Vagina (tissue), 2 donors: ENCODE measurements at regions not wholly inside any gene's neighbourhood (a gene's known extent, or its start where the extent isn't known, plus 50 kb on each side); places are given as distances from the start of the nearest gene placed in this dataset.

Source experiments
- DNase-seq, 2 donors: peaks; one replicate each; pipeline ENCODE4 v3.0.0-alpha.2; 2017; ENCODE audit errors: extremely low spot score in 2 of 2
- H3K27ac ChIP-seq: fragments of 200-600 bp; sonication (generic); one replicate; pipeline ENCODE4 v1.5.1; 2019
- H3K27me3 ChIP-seq: fragments of 200-600 bp; sonication (generic); one replicate; pipeline ENCODE4 v1.5.1; 2019
- H3K36me3 ChIP-seq, 2 donors: fragments of 200-600 bp; sonication (generic); one replicate each; pipeline ENCODE4 v1.5.1; 2017 to 2019
- H3K4me1 ChIP-seq: fragments of 200-600 bp; sonication (generic); one replicate; pipeline ENCODE4 v1.5.1; 2019
- H3K4me3 ChIP-seq, 2 donors: fragments of 200-600 bp; sonication (generic); 1 replicate in 1 of 2; 2 replicates in 1 of 2; pipeline ENCODE4 v1.5.1; 2016 to 2019
- H3K9me3 ChIP-seq: fragments of 200-600 bp; sonication (generic); one replicate; pipeline ENCODE4 v1.5.1; 2019
- CTCF ChIP-seq, 3 experiments: fragments of 450-650 bp in 2 of 3; fragments of 200-600 bp in 1 of 3; sonication (generic) in 1 of 3; IDR thresholded peaks; one replicate each; pipeline ENCODE4 v1.5.1; 2017 to 2019; ENCODE audit warnings: antibody characterized with exemption in 3 of 3, mild to moderate bottlenecking in 2 of 3, moderate library complexity in 2 of 3
- POLR2A ChIP-seq, 2 donors: fragments of 450-650 bp; IDR thresholded peaks; one replicate each; pipeline ENCODE4 v1.6.1; 2017; ENCODE audit warnings: antibody characterized with exemption in 2 of 2, mild to moderate bottlenecking in 2 of 2, moderate library complexity in 2 of 2
- POLR2AphosphoS5 ChIP-seq, 2 donors: sonication (generic); formaldehyde crosslinking; IDR thresholded peaks; one replicate each; pipeline ENCODE4 v1.9.0; 2017; ENCODE audit warnings: antibody characterized with exemption in 2 of 2, mild to moderate bottlenecking in 2 of 2, low read depth in 1 of 2; ENCODE audit not compliant: insufficient read depth in 1 of 2
- intact Hi-C: fragments of 100-400 bp; cut with DNase I; formaldehyde crosslinking; loops from one replicate; pipeline ENCODE4 v1.15.1; 2023

- Histone ChIP-seq H3K27me3 (no peaks in the 10 kb centered on the region), H3K4me3 (no peak overlapping the region), H3K4me1 (no peaks in the 10 kb centered on the region), H3K9me3 (no peaks in the 10 kb centered on the region), H3K36me3 (no peaks in the 10 kb centered on the region), H3K27ac (no peak overlapping the region)
- TF ChIP-seq POLR2A (IDR thresholded peaks at IDR 0.05) (no peak), CTCF (IDR thresholded peaks at IDR 0.05) (no peak), POLR2AphosphoS5 (IDR thresholded peaks at IDR 0.05; ENCODE audit: insufficient read depth in 1 of 2, low read depth in 1 of 2) (no peak)
- no peak for DNase-seq
- intact Hi-C loops, result no loop called here
These were observed 1453.7 kb downstream of the CDH8 start for GRCh38 chr16:60582528-60582927.

GRCh38 chr16:60566901-60567300, 1469.3 kb downstream of the CDH8 start:
- Histone ChIP-seq H3K9me3 (no peaks in the 10 kb centered on the region), H3K27ac (no peak overlapping the region), H3K4me3 (no peak overlapping the region), H3K36me3 (no peaks in the 10 kb centered on the region), H3K27me3 (no peaks in the 10 kb centered on the region), H3K4me1 (no peaks in the 10 kb centered on the region)
- intact Hi-C loops, result no loop called here
- DNase-seq, result no peak
- no peak for TF ChIP-seq POLR2A (IDR thresholded peaks at IDR 0.05)

- intact Hi-C loops, result no loop called here
- H3K27ac ChIP-seq, result no peak overlapping the region
- no peaks in the 10 kb centered on the region for H3K27me3 ChIP-seq
- TF ChIP-seq POLR2A (IDR thresholded peaks at IDR 0.05) (no peak), CTCF (IDR thresholded peaks at IDR 0.05) (no peak)
- H3K4me3 ChIP-seq, result no peak overlapping the region
- H3K9me3 ChIP-seq, result no peaks in the 10 kb centered on the region
- DNase-seq, result no peak
- no peaks in the 10 kb centered on the region for H3K36me3 ChIP-seq
- no peaks in the 10 kb centered on the region for H3K4me1 ChIP-seq
These were observed 1471.7 kb downstream of the CDH8 start for GRCh38 chr16:60564588-60564987.

- DNase-seq, result no peak
- no peaks in the 10 kb centered on the region for H3K36me3 ChIP-seq
- H3K4me3 ChIP-seq, result no peak overlapping the region
- TF ChIP-seq POLR2AphosphoS5 (IDR thresholded peaks at IDR 0.05; ENCODE audit: insufficient read depth in 1 of 2, low read depth in 1 of 2) (no peak), CTCF (IDR thresholded peaks at IDR 0.05) (no peak)
- H3K27me3 ChIP-seq, result no peaks in the 10 kb centered on the region
- intact Hi-C loops, result no loop called here
- no peaks in the 10 kb centered on the region for H3K4me1 ChIP-seq
- no peaks in the 10 kb centered on the region for H3K9me3 ChIP-seq
- no peak overlapping the region for H3K27ac ChIP-seq
These were observed 1473.1 kb downstream of the CDH8 start for GRCh38 chr16:60563166-60563565.

DNA sequence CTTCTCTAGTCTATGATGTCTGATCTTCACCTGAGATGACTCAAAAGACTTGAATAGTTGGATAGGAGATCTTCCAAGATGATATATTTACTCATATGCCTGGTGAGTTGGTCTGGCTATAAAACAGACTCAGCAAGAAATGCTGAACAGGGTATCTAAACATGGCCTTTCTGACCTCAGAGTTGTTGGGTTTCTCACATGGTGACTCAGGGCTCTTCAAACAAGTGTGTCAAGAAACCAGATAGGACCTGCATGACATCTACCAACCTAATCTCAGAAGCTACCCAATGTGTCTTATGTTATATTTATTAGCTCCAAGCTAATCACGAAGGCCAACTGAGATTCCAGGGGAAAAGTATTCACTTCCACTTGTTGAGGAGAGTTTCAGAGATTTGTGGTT, 1477.3 kb downstream of the CDH8 start:
- no peak overlapping the region for H3K4me3 ChIP-seq

More for the DNA sequence above, 1477.3 kb downstream of the CDH8 start:
- no peak for TF ChIP-seq POLR2A (IDR thresholded peaks at IDR 0.05)
- no peak for TF ChIP-seq POLR2AphosphoS5 (IDR thresholded peaks at IDR 0.05; ENCODE audit: insufficient read depth in 1 of 2, low read depth in 1 of 2)
- no peak for TF ChIP-seq CTCF (IDR thresholded peaks at IDR 0.05)
- intact Hi-C loops, result no loop called here
- Histone ChIP-seq H3K27ac (no peak overlapping the region), H3K36me3 (no peaks in the 10 kb centered on the region), H3K9me3 (no peaks in the 10 kb centered on the region), H3K27me3 (no peaks in the 10 kb centered on the region), H3K4me1 (no peaks in the 10 kb centered on the region)
- no peak for DNase-seq
